ENCODE measurements at regions not wholly inside any gene's neighbourhood (a gene's known extent, or its start where the extent isn't known, plus 50 kb on each side); places are given as distances from the start of the nearest gene placed in this dataset.
A peak's percentile ranks its signal among the peaks of the same experiment; 100 is the strongest.

- peak; percentile 33 to 75 for DNase-seq (ENCODE audit: low read depth in 1 of 2, low spot score in 1 of 2)
- H3K4me3 ChIP-seq (replicated peaks; ENCODE audit: insufficient read depth, low read length) = no peak overlapping the region
- H3K27me3 ChIP-seq (ENCODE audit: insufficient read depth, poor library complexity, severe bottlenecking) = no peaks in the 10 kb centered on the region
- TF ChIP-seq GABPA (IDR thresholded peaks at IDR 0.05; ENCODE audit: low read depth) = no peak
- TF ChIP-seq CTCF (IDR thresholded peaks at IDR 0.05; ENCODE audit: insufficient read depth, low read length) = peak; percentile 83
- no peak overlapping the region for H3K27ac ChIP-seq (replicated peaks)
These were observed 525.5 kb upstream of the CFAP20DC start for GRCh38 chr3:59575113-59576001.

- DNase-seq (ENCODE audit: low read depth in 1 of 2, low spot score in 1 of 2) = no peak
- TF ChIP-seq SPI1 (IDR thresholded peaks at IDR 0.05; ENCODE audit: borderline replicate concordance, low read depth) = no peak
- no peak for TF ChIP-seq POLR2AphosphoS5 (IDR thresholded peaks at IDR 0.05; ENCODE audit: low read depth)
- no peak for TF ChIP-seq REST (IDR thresholded peaks at IDR 0.05; ENCODE audit: insufficient replicate concordance, low read depth)
- no peak for TF ChIP-seq CTCF (IDR thresholded peaks at IDR 0.05; ENCODE audit: insufficient read depth, low read length)
- no peak for TF ChIP-seq GABPA (IDR thresholded peaks at IDR 0.05; ENCODE audit: low read depth)
- Histone ChIP-seq H3K27me3 (ENCODE audit: insufficient read depth, poor library complexity, severe bottlenecking) (no peaks in the 10 kb centered on the region), H3K27ac (replicated peaks) (no peak overlapping the region), H3K4me3 (replicated peaks; ENCODE audit: insufficient read depth, low read length) (no peak overlapping the region)
These were observed 524.1 kb upstream of the CFAP20DC start for GRCh38 chr3:59573911-59574310.

- TF ChIP-seq SPI1 (IDR thresholded peaks at IDR 0.05; ENCODE audit: borderline replicate concordance, low read depth) (no peak), POLR2AphosphoS5 (IDR thresholded peaks at IDR 0.05; ENCODE audit: low read depth) (no peak), CTCF (IDR thresholded peaks at IDR 0.05; ENCODE audit: insufficient read depth, low read length) (no peak), REST (IDR thresholded peaks at IDR 0.05; ENCODE audit: insufficient replicate concordance, low read depth) (no peak), GABPA (IDR thresholded peaks at IDR 0.05; ENCODE audit: low read depth) (no peak)
- DNase-seq (ENCODE audit: low read depth in 1 of 2, low spot score in 1 of 2) = no peak
- H3K27ac ChIP-seq (replicated peaks) = no peak overlapping the region
- H3K27me3 ChIP-seq (ENCODE audit: insufficient read depth, poor library complexity, severe bottlenecking) = no peaks in the 10 kb centered on the region
- no peak overlapping the region for H3K4me3 ChIP-seq (replicated peaks; ENCODE audit: insufficient read depth, low read length)
These were observed 522.3 kb upstream of the CFAP20DC start for GRCh38 chr3:59572106-59572505.

All from HL-60 (cell line).